Mesenchymal stem cell (in vitro differentiated cells and primary cell): ENCODE measurements at regions not wholly inside any gene's neighbourhood (a gene's known extent, or its start where the extent isn't known, plus 50 kb on each side); places are given as distances from the start of the nearest gene placed in this dataset.
"Not testable (repeated sequence)": the region's sequence is repeated elsewhere in the genome, so short reads cannot be mapped to it uniquely, and the experiment has no call there.

Experiments used
- DNase-seq: peaks from one replicate; pipeline ENCODE4 v3.0.0-alpha.2; 2013
- H2AFZ ChIP-seq: one replicate; pipeline ENCODE4 v1.6.1; 2013; ENCODE audit warnings: low read depth, mild to moderate bottlenecking, control low read depth, inconsistent platforms, low read length, moderate library complexity
- H2AK5ac ChIP-seq: 2 replicates; pipeline ENCODE4 v1.6.1; 2013; ENCODE audit warnings: low read length, moderate library complexity, mild to moderate bottlenecking, inconsistent platforms; ENCODE audit not compliant: severe bottlenecking
- H2BK120ac ChIP-seq: one replicate; pipeline ENCODE4 v1.6.1; 2013; ENCODE audit warnings: low read depth, mild to moderate bottlenecking, inconsistent platforms, low read length, moderate library complexity
- H2BK12ac ChIP-seq, 2 experiments: one replicate each; pipeline ENCODE4 v1.6.1; 2013; ENCODE audit warnings: inconsistent platforms in 2 of 2, low read length in 2 of 2, mild to moderate bottlenecking in 2 of 2, moderate library complexity in 2 of 2, control low read depth in 1 of 2
- H2BK15ac ChIP-seq: one replicate; pipeline ENCODE4 v1.6.1; 2013; ENCODE audit warnings: mild to moderate bottlenecking, low read depth, inconsistent platforms; ENCODE audit not compliant: poor library complexity, severe bottlenecking
- H2BK5ac ChIP-seq: 2 replicates; pipeline ENCODE4 v1.6.1; 2013; ENCODE audit warnings: low read depth, mild to moderate bottlenecking, low read length, control low read depth, inconsistent platforms; ENCODE audit not compliant: poor library complexity, severe bottlenecking
- H3K14ac ChIP-seq, 2 experiments: one replicate each; pipeline ENCODE4 v1.6.1; 2013; ENCODE audit warnings: inconsistent platforms in 2 of 2, low read length in 2 of 2, control low read depth in 1 of 2, mild to moderate bottlenecking in 1 of 2, moderate library complexity in 1 of 2
- H3K18ac ChIP-seq, 2 experiments: one replicate each; pipeline ENCODE4 v1.6.1; 2013; ENCODE audit warnings: inconsistent platforms in 2 of 2, low read length in 2 of 2, control low read depth in 1 of 2, low read depth in 1 of 2, mild to moderate bottlenecking in 1 of 2
- H3K23ac ChIP-seq, 2 experiments: one replicate each; pipeline ENCODE4 v1.6.1; 2013; ENCODE audit warnings: inconsistent platforms in 2 of 2, low read length in 2 of 2, mild to moderate bottlenecking in 2 of 2, moderate library complexity in 2 of 2, control low read depth in 1 of 2
- H3K27ac ChIP-seq: 2 replicates; pipeline ENCODE4 v1.5.1; 2013; ENCODE audit warnings: mild to moderate bottlenecking, moderate library complexity, low read length, control low read depth, inconsistent platforms; ENCODE audit not compliant: poor library complexity, severe bottlenecking
- H3K27me3 ChIP-seq, 2 experiments: 2 replicates each; pipeline versions ENCODE4 v1.6.1 to v1.7.0; 2013; ENCODE audit warnings: low read length in 2 of 2, mild to moderate bottlenecking in 2 of 2, moderate library complexity in 2 of 2, control low read depth in 1 of 2, inconsistent platforms in 1 of 2; ENCODE audit not compliant: control insufficient read depth in 1 of 2, insufficient read depth in 1 of 2
- H3K36me3 ChIP-seq, 2 experiments: 2 replicates each; pipeline versions ENCODE4 v1.6.1 to v1.7.0; 2013; ENCODE audit warnings: low read length in 2 of 2, control low read depth in 1 of 2, inconsistent platforms in 1 of 2, low read depth in 1 of 2, mild to moderate bottlenecking in 1 of 2; ENCODE audit not compliant: insufficient read depth in 2 of 2, control insufficient read depth in 1 of 2
- H3K4ac ChIP-seq, 2 experiments: one replicate each; pipeline ENCODE4 v1.6.1; 2013; ENCODE audit warnings: inconsistent platforms in 2 of 2, low read length in 2 of 2, mild to moderate bottlenecking in 2 of 2, moderate library complexity in 2 of 2, control low read depth in 1 of 2, low read depth in 1 of 2
- H3K4me1 ChIP-seq: 2 replicates; pipeline ENCODE4 v1.6.1; 2013; ENCODE audit warnings: low read depth, low read length, control low read depth; ENCODE audit not compliant: control insufficient read depth, insufficient read depth
- H3K4me2 ChIP-seq: 2 replicates; pipeline ENCODE4 v1.6.1; 2013; ENCODE audit warnings: low read length, mild to moderate bottlenecking, inconsistent platforms; ENCODE audit not compliant: poor library complexity, severe bottlenecking
- H3K4me3 ChIP-seq, 2 experiments: 2 replicates each; pipeline versions ENCODE4 v1.5.1 to v1.7.0; 2013; ENCODE audit warnings: low read length in 2 of 2, mild to moderate bottlenecking in 2 of 2, control low read depth in 1 of 2, low read depth in 1 of 2; ENCODE audit not compliant: insufficient read depth in 1 of 2
- H3K79me1 ChIP-seq: replicated peaks from 2 replicates; pipeline ENCODE4 v1.6.1; 2013; ENCODE audit warnings: mild to moderate bottlenecking, control low read depth, low read length, inconsistent platforms; ENCODE audit not compliant: poor library complexity, severe bottlenecking
- H3K9ac ChIP-seq: 2 replicates; pipeline ENCODE4 v1.7.0; 2013; ENCODE audit warnings: mild to moderate bottlenecking, low read length, moderate library complexity
- H3K9me3 ChIP-seq: 2 replicates; pipeline ENCODE4 v1.7.0; 2013; ENCODE audit warnings: mild to moderate bottlenecking, low read length; ENCODE audit not compliant: control insufficient read depth
- H4K8ac ChIP-seq: one replicate; pipeline ENCODE4 v1.6.1; 2013; ENCODE audit warnings: inconsistent platforms, mild to moderate bottlenecking, low read length, moderate library complexity
- H4K91ac ChIP-seq: one replicate; pipeline ENCODE4 v1.6.1; 2013; ENCODE audit warnings: mild to moderate bottlenecking, low read length, inconsistent platforms
- WGBS: methylation state at CpG from one replicate; pipeline ENCODE4 v1.1.7; 2013; ENCODE audit warnings: mixed read lengths; 5-methylcytosine and 5-hydroxymethylcytosine counted together

- H2AFZ ChIP-seq = no peak overlapping the region
- H3K4me1 ChIP-seq = no peaks in the 10 kb centered on the region
- DNase-seq = no peak
Observed at GRCh38 chr7:45296748-45297147, 139.2 kb downstream of the RAMP3 start.

GRCh38 chr7:45306752-45307305 is 149.2 kb downstream of the RAMP3 start:
- Histone ChIP-seq H2AFZ (no peak overlapping the region), H2BK5ac (no peak overlapping the region), H2AK5ac (no peak overlapping the region), H3K9me3 (peaks cover 21% of the 10 kb centered on the region), H4K91ac (no peak overlapping the region), H3K4me1 (no peaks in the 10 kb centered on the region), H3K27ac (no peak overlapping the region), H3K4ac (no peak overlapping the region), H3K9ac (no peak overlapping the region), H2BK12ac (no peak overlapping the region), H3K23ac (no peak overlapping the region), H3K4me2 (no peak overlapping the region), H2BK120ac (no peak overlapping the region), H2BK15ac (no peak overlapping the region), H3K27me3 (peaks cover 3 to 4% of the 10 kb centered on the region in 2 experiments), H4K8ac (no peak overlapping the region), H3K79me1 (no peaks in the 10 kb centered on the region), H3K36me3 (no peaks in the 10 kb centered on the region), H3K18ac (no peak overlapping the region), H3K14ac (no peak overlapping the region), H3K4me3 (no peak overlapping the region)
- no peak for DNase-seq
- 43% methylated on average over 3 of the region's 3 CpGs for WGBS

More at GRCh38 chr7:45296748-45297147, 139.2 kb downstream of the RAMP3 start:
- Histone ChIP-seq H3K36me3 (no peaks in the 10 kb centered on the region), H4K91ac (no peak overlapping the region), H3K4me3 (no peak overlapping the region), H3K18ac (no peak overlapping the region), H2BK15ac (no peak overlapping the region), H2BK5ac (no peak overlapping the region), H3K4ac (no peak overlapping the region), H3K9me3 (peaks cover 9% of the 10 kb centered on the region), H3K27ac (no peak overlapping the region), H3K9ac (no peak overlapping the region), H2AK5ac (no peak overlapping the region), H3K79me1 (no peaks in the 10 kb centered on the region), H3K14ac (no peak overlapping the region), H3K4me2 (no peak overlapping the region), H2BK12ac (no peak overlapping the region), H3K23ac (no peak overlapping the region), H2BK120ac (no peak overlapping the region), H4K8ac (no peak overlapping the region), H3K27me3 (peaks cover 0 to 35% of the 10 kb centered on the region in 2 experiments)

DNA sequence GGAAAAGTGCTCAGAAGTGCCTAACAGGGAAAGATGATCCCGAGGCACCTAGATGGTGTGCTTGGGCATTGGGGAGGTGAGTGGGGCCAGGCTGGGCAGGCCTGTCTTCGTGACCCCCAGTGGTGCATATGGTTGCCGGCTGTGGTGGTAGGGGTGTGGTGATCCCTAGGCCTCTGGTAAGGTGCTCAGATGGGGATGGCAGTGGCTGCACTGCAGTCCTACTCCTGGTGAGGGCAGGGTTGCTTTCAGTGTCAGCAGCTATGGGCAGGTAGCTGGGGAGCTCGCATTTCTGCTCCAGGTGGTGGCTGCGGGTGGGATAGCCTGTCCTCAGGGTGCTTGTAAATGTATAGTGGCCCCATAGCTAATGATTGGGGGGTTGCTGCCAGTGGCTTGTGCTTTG is 154.0 kb downstream of the RAMP3 start:
- Histone ChIP-seq H4K91ac (no peak overlapping the region), H3K36me3 (no peaks in the 10 kb centered on the region), H2BK5ac (no peak overlapping the region), H2BK15ac (no peak overlapping the region), H2BK12ac (no peak overlapping the region), H3K79me1 (no peaks in the 10 kb centered on the region), H2AK5ac (no peak overlapping the region), H3K9ac (no peak overlapping the region), H3K18ac (no peak overlapping the region), H3K4ac (no peak overlapping the region), H3K27me3 (peaks cover 0 to 3% of the 10 kb centered on the region in 2 experiments), H3K9me3 (peaks cover 20% of the 10 kb centered on the region), H3K4me3 (no peak overlapping the region), H3K4me1 (no peaks in the 10 kb centered on the region), H2AFZ (no peak overlapping the region), H2BK120ac (no peak overlapping the region), H4K8ac (no peak overlapping the region), H3K14ac (no peak overlapping the region), H3K23ac (no peak overlapping the region), H3K27ac (no peak overlapping the region), H3K4me2 (no peak overlapping the region)
- DNase-seq = no peak
- 66% methylated on average over 5 of the region's 5 CpGs for WGBS

- H3K79me1 ChIP-seq, H3K23ac ChIP-seq, H2BK12ac ChIP-seq, H2BK120ac ChIP-seq, H2BK15ac ChIP-seq, H2AK5ac ChIP-seq, H2AFZ ChIP-seq, H4K91ac ChIP-seq, H3K18ac ChIP-seq, H3K4me3 ChIP-seq, H3K27ac ChIP-seq, H2BK5ac ChIP-seq, H3K9ac ChIP-seq, H3K4me1 ChIP-seq, H3K4ac ChIP-seq, H3K4me2 ChIP-seq, H3K14ac ChIP-seq, DNase-seq, H3K36me3 ChIP-seq, H4K8ac ChIP-seq, H3K27me3 ChIP-seq: not testable (repeated sequence)
- WGBS = 85% methylated on average over 6 of the region's 7 CpGs
- H3K9me3 ChIP-seq = peaks cover 11% of the 10 kb centered on the region
Observed at GRCh38 chr7:45315512-45315911, 157.9 kb downstream of the RAMP3 start.
